Panc1 (cell line): ENCODE measurements at regions not wholly inside any gene's neighbourhood (a gene's known extent, or its start where the extent isn't known, plus 50 kb on each side); places are given as distances from the start of the nearest gene placed in this dataset.

Source experiments
- ATAC-seq: fragments of 200-7000 bp; cut with Tn5 transposase; 2 replicates; pipeline ENCODE4 v1.9.1; 2020; ENCODE audit warnings: mild to moderate bottlenecking, moderate library complexity
- BruUV-seq: library from RNA; stranded (reverse); fragments of 400-500 nt; replicated peaks from 2 replicates; lab custom pipeline; 2021; lab: Mats Ljungman, UMichigan
- CTCF ChIA-PET: fragments of 300-600 bp; sonication (Branson Sonifier 250); formaldehyde crosslinking; loops from one replicate; lab custom pipeline; 2022; ENCODE audit warnings: antibody characterized with exemption; lab: Charles Lee
- POLR2A ChIA-PET: fragments of 300-600 bp; sonication (Branson Sonifier 250); formaldehyde crosslinking; loops from one replicate; lab custom pipeline; 2022; ENCODE audit warnings: antibody characterized with exemption; lab: Charles Lee
- DNase-seq: peaks from one replicate; pipeline ENCODE4 v3.0.0-alpha.2; 2010; ENCODE audit warnings: low read depth, low spot score
- H3K27ac ChIP-seq: 2 replicates; pipeline ENCODE4 v1.5.1; 2011; ENCODE audit warnings: mild to moderate bottlenecking, low read length, inconsistent platforms
- H3K27me3 ChIP-seq: fragments of 200-500 bp; sonication (Bioruptor generic); 2 replicates; pipeline ENCODE4 v1.6.0; 2014; ENCODE audit warnings: low read length, inconsistent platforms; ENCODE audit not compliant: control insufficient read depth, insufficient read depth
- H3K36me3 ChIP-seq: fragments of 200-500 bp; sonication (Bioruptor generic); 2 replicates; pipeline ENCODE4 v1.5.1; 2014; ENCODE audit warnings: inconsistent platforms, mild to moderate bottlenecking, low read length, moderate library complexity; ENCODE audit not compliant: control insufficient read depth, insufficient read depth
- H3K4me1 ChIP-seq: 2 replicates; pipeline ENCODE4 v1.5.1; 2011; ENCODE audit warnings: inconsistent platforms, mild to moderate bottlenecking, low read length, moderate library complexity; ENCODE audit not compliant: control insufficient read depth, insufficient read depth
- H3K4me3 ChIP-seq, 2 experiments: 2 replicates each; pipeline ENCODE4 v1.5.1; 2011 to 2012; ENCODE audit warnings: low read depth in 2 of 2, low read length in 2 of 2, mild to moderate bottlenecking in 2 of 2, inconsistent platforms in 1 of 2, moderate library complexity in 1 of 2
- H3K9me3 ChIP-seq: fragments of 200-500 bp; sonication (Bioruptor generic); 2 replicates; pipeline ENCODE4 v1.5.1; 2014; ENCODE audit warnings: low read depth, mild to moderate bottlenecking, inconsistent platforms, low read length, moderate library complexity; ENCODE audit not compliant: control insufficient read depth, insufficient read depth
- CTCF ChIP-seq: fragments of 450-650 bp; IDR thresholded peaks from 2 replicates; pipeline ENCODE4 v1.5.1; 2017; ENCODE audit warnings: mild to moderate bottlenecking
- POLR2AphosphoS5 ChIP-seq: IDR thresholded peaks from 2 replicates; pipeline ENCODE4 v1.6.1; 2012; ENCODE audit warnings: mild to moderate bottlenecking, low read depth, low read length, moderate library complexity
- SIN3A ChIP-seq: IDR thresholded peaks from 2 replicates; pipeline ENCODE4 v1.6.1; 2012; ENCODE audit warnings: low read depth, mild to moderate bottlenecking, low read length, moderate library complexity, borderline replicate concordance; ENCODE audit not compliant: insufficient read depth
- TCF7L2 ChIP-seq: IDR thresholded peaks from 2 replicates; pipeline ENCODE4 v1.6.1; 2011; ENCODE audit warnings: mild to moderate bottlenecking, low read depth, low read length, inconsistent platforms
- in situ Hi-C: cut with HindIII; loops from 2 replicates; pipeline ENCODE4 v1.10.0; 2016; ENCODE audit warnings: low sequenced_read_pairs, low pct_unique_long_range_greater_than_20kb
- intact Hi-C: fragments of 100-400 bp; cut with micrococcal nuclease; formaldehyde crosslinking; loops from one replicate; pipeline ENCODE4 v1.10.0; 2022; ENCODE audit not compliant: unreplicated experiment
- TF ChIP-seq, protein P1 (sequence below), 2 experiments: IDR thresholded peaks; 2 replicates each; pipeline ENCODE4 v1.6.1; 2011 to 2012; ENCODE audit warnings: low read depth in 2 of 2, control low read depth in 1 of 2, low read length in 1 of 2, mild to moderate bottlenecking in 1 of 2, moderate library complexity in 1 of 2; ENCODE audit not compliant: insufficient read depth in 1 of 2

DNA sequence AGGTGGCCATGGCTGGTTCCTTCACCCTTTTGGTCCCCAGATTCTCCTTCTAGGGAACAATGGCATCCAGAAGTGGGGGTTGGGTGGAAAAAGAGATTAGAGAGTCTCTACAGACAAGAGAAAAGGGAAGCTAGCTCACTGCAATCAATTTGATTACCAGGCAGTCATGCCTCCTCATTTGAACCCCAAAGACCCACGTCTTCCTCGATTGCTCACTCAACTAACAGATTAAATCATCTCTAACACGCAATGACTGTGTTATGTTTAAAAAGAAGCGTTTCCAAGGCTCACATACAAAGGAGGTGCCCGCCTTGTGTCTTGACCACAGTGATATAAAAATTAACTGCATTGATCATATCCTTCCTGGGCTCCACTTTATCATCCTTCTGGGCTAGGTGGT is 57.6 kb downstream of the BHLHE40 start:
- no peaks in the 10 kb centered on the region for H3K27me3 ChIP-seq
- POLR2A ChIA-PET = no interaction called here
- H3K27ac ChIP-seq = no peak overlapping the region
- no peak overlapping the region for H3K4me3 ChIP-seq
- TF ChIP-seq SIN3A = no peak
- TF ChIP-seq POLR2AphosphoS5 = no peak
- no peak for TF ChIP-seq TCF7L2
- no peak for TF ChIP-seq CTCF
- TF ChIP-seq, protein P1, sequence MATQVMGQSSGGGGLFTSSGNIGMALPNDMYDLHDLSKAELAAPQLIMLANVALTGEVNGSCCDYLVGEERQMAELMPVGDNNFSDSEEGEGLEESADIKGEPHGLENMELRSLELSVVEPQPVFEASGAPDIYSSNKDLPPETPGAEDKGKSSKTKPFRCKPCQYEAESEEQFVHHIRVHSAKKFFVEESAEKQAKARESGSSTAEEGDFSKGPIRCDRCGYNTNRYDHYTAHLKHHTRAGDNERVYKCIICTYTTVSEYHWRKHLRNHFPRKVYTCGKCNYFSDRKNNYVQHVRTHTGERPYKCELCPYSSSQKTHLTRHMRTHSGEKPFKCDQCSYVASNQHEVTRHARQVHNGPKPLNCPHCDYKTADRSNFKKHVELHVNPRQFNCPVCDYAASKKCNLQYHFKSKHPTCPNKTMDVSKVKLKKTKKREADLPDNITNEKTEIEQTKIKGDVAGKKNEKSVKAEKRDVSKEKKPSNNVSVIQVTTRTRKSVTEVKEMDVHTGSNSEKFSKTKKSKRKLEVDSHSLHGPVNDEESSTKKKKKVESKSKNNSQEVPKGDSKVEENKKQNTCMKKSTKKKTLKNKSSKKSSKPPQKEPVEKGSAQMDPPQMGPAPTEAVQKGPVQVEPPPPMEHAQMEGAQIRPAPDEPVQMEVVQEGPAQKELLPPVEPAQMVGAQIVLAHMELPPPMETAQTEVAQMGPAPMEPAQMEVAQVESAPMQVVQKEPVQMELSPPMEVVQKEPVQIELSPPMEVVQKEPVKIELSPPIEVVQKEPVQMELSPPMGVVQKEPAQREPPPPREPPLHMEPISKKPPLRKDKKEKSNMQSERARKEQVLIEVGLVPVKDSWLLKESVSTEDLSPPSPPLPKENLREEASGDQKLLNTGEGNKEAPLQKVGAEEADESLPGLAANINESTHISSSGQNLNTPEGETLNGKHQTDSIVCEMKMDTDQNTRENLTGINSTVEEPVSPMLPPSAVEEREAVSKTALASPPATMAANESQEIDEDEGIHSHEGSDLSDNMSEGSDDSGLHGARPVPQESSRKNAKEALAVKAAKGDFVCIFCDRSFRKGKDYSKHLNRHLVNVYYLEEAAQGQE (IDR thresholded peaks at IDR 0.05; ENCODE audit: insufficient read depth in 1 of 2, low read depth in 2 of 2, low read length in 1 of 2) = no peak
- intact Hi-C loops = no loop called here
- BruUV-seq = no TSS peak
- ATAC-seq = no peak
- H3K4me1 ChIP-seq = no peaks in the 10 kb centered on the region
- CTCF ChIA-PET = no interaction called here
- H3K36me3 ChIP-seq = no peaks in the 10 kb centered on the region
- in situ Hi-C loops = no loop called here
- no peaks in the 10 kb centered on the region for H3K9me3 ChIP-seq
- no peak for DNase-seq

DNA sequence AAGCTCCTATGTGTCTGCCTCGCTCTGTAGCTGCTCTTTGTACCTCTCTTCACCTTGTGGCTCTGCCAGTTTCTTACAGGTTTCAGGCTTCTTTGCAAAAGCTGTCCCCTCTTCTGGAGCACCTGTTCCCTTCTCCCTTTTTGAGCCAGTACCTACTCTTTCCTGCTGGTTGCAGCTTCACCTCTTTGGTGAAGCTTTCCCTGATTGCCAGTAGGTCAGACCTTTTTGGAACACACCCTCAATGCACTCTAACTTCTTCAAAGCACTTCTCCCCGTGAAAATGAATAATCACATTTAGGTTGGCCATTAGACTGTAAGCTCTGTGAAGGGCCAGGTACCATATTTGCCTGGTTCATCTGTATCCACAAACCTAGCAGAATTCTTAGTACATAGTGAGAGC is 60.3 kb downstream of the BHLHE40 start:
- Histone ChIP-seq H3K4me1 (no peaks in the 10 kb centered on the region), H3K36me3 (no peaks in the 10 kb centered on the region), H3K4me3 (no peak overlapping the region), H3K27ac (no peak overlapping the region), H3K27me3 (no peaks in the 10 kb centered on the region), H3K9me3 (no peaks in the 10 kb centered on the region)
- in situ Hi-C loops = no loop called here
- DNase-seq (no peak), ATAC-seq (no peak)
- POLR2A ChIA-PET = no interaction called here
- BruUV-seq = no TSS peak
- CTCF ChIA-PET = no interaction called here
- intact Hi-C loops = no loop called here
- TF ChIP-seq CTCF (no peak), SIN3A (no peak), POLR2AphosphoS5 (no peak), TCF7L2 (no peak)
- TF ChIP-seq, protein P1 (IDR thresholded peaks at IDR 0.05; ENCODE audit: insufficient read depth in 1 of 2, low read depth in 2 of 2, low read length in 1 of 2) = no peak
